NCI-H1105 treated with DMSO at 0.1 percent for 48 hours (cell line): ENCODE measurements at regions not wholly inside any gene's neighbourhood (a gene's known extent, or its start where the extent isn't known, plus 50 kb on each side); places are given as distances from the start of the nearest gene placed in this dataset.
A peak's percentile ranks its signal among the peaks of the same experiment; 100 is the strongest.

Experiments used
- DNase-seq: peaks from one replicate; lab custom pipeline; 2025; lab: John Stamatoyannopoulos, UW

GRCh38 chr3:77976079-77976478, 936.2 kb downstream of the ROBO2 start:
- no peak for DNase-seq

GRCh38 chr3:78003090-78003489, 963.2 kb downstream of the ROBO2 start:
- no peak for DNase-seq

DNA sequence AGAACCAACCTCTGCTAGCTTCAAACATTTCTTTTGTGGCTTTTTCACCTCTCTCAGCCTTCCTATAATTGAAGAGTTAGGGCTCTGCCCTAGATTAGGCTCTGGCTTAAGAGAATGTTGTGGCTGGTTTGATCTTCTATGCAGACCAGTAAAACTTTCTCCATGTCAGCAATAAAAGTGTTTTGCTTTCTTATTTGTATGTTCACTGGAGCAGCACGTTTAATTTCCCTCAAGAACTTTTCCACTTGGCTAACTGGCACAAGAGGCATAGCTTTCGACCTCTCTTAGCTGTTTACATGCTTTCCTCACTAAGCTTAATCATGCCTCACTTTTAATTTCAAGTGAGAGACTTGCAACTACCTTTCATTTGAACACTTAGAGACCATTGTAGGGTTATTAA, 964.7 kb downstream of the ROBO2 start:
- no peak for DNase-seq

DNA sequence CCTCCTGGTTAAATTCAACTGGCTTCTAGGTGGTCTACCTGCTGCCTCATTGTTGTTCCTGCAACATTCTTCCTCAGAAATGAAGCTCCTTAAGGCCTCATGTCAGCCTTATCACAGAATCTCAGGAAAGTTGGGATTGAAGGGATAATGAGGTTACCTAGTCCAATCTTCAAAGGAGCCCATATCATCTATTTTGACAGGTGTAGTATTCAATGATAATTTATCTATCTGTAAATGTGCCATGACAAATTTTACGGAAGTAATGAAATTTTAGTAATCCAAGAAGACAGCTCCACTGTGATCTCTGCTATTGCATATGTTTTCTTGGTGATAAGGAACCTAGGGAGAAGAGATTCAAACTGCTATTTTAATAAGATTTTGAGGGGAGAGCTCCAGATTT, 973.8 kb downstream of the ROBO2 start:
- DNase-seq, result no peak

GRCh38 chr3:78015856-78016255, 976.0 kb downstream of the ROBO2 start:
- DNase-seq, result no peak

GRCh38 chr3:78021710-78022109, 981.8 kb downstream of the ROBO2 start:
- no peak for DNase-seq

GRCh38 chr3:78022232-78022631, 982.3 kb downstream of the ROBO2 start:
- DNase-seq, result no peak

DNA sequence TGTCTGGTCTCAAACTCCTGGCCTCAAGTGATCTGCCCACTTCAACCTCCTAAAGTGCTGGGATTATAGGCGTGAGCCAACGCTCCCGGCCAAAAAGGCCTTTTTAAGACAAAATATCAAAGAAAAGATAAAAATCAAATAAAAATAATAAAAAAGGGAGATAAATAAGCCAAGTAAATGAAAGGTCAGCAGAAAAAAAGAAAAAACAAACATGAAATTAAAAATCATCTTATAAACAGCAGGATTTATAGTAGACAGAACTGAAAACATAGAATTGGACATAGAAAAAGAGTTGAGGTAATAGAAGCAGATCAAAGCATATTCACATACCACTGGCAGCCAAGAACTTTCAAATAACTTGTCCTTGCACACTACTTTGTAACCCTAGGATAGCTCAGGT, 983.4 kb downstream of the ROBO2 start:
- no peak for DNase-seq

DNA sequence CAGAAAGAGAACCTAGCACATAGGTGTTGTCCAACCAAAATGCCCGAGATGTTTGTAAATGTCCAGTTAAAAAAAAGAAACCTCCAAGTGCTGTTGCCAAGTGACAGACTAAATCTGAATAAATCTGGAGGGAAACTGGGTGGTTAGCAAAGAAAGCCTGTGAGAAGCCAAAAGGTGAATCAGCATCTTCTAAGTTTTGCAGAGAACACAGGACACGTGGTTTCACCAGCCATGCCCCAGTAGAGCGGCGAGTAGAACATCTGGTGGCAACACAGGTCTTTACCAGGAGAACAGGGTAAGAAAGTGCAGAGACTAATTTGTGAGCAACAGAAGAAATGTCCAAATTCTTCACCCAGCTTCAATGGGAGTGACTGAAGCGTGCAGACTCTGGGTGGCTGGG, 986.0 kb downstream of the ROBO2 start:
- no peak for DNase-seq

- no peak for DNase-seq
These were observed 986.5 kb downstream of the ROBO2 start for GRCh38 chr3:78026318-78026828.

GRCh38 chr3:78029775-78030174, 989.9 kb downstream of the ROBO2 start:
- no peak for DNase-seq

DNA sequence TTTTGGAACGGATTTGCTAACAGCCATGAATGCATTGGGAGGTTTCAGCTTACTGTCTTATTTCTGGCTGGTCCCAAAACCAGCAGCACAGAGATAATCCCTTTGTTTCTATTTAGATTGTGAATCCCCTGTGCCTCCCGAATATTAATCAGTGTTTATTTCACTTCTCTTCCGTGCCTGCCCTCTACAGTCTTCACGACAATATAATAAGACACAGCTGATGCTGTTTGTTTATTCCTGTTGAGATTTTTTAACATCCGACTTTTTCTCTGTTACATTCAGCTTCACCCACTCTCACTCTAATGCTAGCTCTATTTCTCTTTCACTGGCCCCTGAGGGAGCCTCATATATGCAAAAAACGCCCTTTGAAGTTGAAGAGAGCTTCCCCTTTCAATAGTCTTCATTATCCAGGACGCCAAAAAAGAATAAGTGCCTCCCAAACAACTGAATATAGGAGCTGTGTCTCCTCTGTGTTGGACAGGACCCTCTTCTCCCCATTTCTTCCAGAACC, 995.3 kb downstream of the ROBO2 start:
- no peak for DNase-seq

GRCh38 chr3:78041486-78041885, 1001.6 kb downstream of the ROBO2 start:
- peak; percentile 36 for DNase-seq

- DNase-seq, result no peak
These were observed 1006.7 kb downstream of the ROBO2 start for GRCh38 chr3:78046566-78046965.

- DNase-seq, result no peak
These were observed 1008.8 kb downstream of the ROBO2 start for GRCh38 chr3:78048698-78049097.

- DNase-seq, result no peak
These were observed 1009.6 kb downstream of the ROBO2 start for GRCh38 chr3:78049521-78049920.

- no peak for DNase-seq
These were observed 1010.6 kb downstream of the ROBO2 start for GRCh38 chr3:78050276-78051065.

DNA sequence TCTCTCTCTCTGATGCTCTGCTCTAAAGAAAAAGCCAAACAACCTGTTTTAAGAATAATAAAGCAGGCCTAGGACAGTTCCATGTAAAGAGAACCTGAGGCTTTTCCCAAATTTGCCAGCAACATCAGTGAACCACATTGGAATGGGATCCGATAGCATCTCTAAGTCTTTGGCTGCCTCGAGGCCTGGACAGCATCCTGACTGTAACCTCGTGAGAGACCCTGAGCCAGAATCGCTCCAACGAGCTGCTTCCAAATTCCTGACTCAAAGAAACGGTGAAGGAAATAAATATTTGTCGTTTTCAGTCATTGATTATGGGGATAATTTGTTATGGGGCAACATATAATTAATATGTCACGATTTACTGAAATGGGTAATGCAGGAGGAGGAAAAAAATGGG, 1012.8 kb downstream of the ROBO2 start:
- no peak for DNase-seq

GRCh38 chr3:78066287-78066686, 1026.4 kb downstream of the ROBO2 start:
- no peak for DNase-seq

DNA sequence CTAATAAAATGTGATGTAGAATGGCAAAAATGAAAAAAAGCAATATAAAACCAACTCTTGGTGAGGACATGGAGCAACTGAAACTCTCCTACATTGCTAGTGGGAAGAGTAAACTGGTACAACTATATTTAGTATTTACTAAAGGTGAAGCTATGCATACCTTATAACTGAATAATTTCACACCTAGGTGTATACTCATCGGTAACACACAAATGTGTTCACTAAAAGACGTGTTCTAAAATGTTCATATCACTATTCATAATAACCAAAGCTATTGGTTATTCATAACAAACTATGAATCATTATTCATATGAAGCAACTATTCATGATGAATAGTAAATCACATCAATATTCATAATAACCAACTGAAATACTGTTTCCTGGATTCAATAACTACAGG, 1030.3 kb downstream of the ROBO2 start:
- no peak for DNase-seq

DNA sequence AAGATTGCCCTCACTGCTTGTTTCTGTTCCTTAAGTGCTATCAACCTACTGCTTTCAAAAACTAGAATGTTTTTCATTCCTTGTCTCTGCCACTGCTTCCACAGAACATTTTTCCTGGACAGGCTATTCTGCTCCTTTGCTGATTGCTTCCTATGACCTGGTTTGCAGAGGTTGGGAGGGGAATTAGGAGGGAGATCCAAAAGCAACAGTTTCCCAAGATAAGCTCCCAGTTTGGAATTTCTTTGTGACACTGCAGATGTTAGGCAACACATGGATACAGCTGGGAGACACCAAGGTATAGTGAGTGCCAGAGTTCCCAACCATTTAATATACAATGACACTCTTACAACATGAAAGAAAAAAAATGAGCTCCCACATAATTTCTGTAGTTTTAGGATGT, 1036.5 kb downstream of the ROBO2 start:
- no peak for DNase-seq

DNA sequence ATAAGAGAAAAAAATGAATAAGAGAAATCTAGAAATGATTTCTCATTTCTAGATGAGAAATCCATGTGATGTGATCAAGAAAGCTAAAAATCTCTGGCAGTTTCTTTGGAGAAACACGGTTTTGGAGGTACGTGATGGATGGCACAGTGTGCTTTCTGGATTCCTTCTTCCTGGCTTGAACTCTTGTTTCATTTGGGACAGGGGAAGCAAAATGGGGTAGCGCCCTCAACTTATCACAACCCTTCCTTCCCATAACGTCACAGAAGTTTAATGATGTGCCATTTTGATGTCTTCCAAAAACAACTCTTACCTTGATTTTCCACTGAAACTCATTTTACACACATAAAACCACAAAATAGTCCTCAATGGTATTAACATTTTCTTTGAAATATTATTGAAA, 1037.3 kb downstream of the ROBO2 start:
- DNase-seq, result no peak

DNA sequence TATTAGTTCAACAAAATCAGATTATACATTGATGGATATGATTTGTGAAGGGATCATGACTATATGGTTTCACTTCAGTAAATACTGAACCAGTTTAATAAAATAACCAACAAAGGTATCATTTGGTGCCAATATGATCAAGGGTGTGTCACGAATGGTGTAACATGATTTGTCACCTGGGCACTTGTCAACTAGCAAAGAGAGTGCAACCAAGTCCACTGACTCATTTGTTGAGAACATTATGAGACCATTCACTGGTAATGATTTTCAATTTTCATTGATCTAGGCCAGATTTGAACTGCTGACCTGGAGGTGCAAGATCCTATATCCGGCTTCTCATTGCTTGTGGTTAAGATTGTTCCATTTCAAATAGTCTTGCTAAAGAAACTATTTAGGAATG, 1037.9 kb downstream of the ROBO2 start:
- no peak for DNase-seq

- DNase-seq, result no peak
These were observed 1039.6 kb downstream of the ROBO2 start for GRCh38 chr3:78079514-78079913.
